ENCODE measurements at regions not wholly inside any gene's neighbourhood (a gene's known extent, or its start where the extent isn't known, plus 50 kb on each side); places are given as distances from the start of the nearest gene placed in this dataset.

DNA sequence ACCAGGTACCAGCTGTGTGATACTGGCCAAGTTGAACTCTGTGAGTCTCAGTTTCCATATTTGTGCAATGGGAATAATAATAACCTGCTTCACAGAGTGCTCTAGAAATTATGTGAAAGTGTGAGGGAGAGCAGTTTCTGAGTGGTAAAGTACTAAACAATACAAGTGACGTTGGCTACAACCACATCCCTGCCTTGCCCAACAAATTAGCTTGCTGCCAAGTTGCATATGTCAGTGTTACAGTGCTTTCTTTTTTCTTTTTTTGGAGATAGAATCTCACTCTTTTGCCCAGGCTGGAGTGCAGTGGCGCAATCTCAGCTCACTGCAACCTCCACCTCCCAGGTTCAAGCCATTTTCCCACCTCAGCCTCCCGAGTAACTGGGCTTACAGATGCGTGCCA is 533.6 kb upstream of the MEX3C start:
- TF ChIP-seq, protein P1, sequence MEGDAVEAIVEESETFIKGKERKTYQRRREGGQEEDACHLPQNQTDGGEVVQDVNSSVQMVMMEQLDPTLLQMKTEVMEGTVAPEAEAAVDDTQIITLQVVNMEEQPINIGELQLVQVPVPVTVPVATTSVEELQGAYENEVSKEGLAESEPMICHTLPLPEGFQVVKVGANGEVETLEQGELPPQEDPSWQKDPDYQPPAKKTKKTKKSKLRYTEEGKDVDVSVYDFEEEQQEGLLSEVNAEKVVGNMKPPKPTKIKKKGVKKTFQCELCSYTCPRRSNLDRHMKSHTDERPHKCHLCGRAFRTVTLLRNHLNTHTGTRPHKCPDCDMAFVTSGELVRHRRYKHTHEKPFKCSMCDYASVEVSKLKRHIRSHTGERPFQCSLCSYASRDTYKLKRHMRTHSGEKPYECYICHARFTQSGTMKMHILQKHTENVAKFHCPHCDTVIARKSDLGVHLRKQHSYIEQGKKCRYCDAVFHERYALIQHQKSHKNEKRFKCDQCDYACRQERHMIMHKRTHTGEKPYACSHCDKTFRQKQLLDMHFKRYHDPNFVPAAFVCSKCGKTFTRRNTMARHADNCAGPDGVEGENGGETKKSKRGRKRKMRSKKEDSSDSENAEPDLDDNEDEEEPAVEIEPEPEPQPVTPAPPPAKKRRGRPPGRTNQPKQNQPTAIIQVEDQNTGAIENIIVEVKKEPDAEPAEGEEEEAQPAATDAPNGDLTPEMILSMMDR (IDR thresholded peaks at IDR 0.05), result no peak
- TF ChIP-seq POLR2A (IDR thresholded peaks at IDR 0.05) (no peak), EP300 (IDR thresholded peaks at IDR 0.05) (no peak)
